ENCODE measurements at regions not wholly inside any gene's neighbourhood (a gene's known extent, or its start where the extent isn't known, plus 50 kb on each side); places are given as distances from the start of the nearest gene placed in this dataset.

- TF ChIP-seq POLR2A (IDR thresholded peaks at IDR 0.05) (no peak), EP300 (IDR thresholded peaks at IDR 0.05) (no peak), CTCF (IDR thresholded peaks at IDR 0.05) (no peak)
These were observed 382.6 kb upstream of the AKR1E2 start for GRCh38 chr10:4443419-4443818.
